Nephron progenitor cell (in vitro differentiated cells): ENCODE measurements at regions not wholly inside any gene's neighbourhood (a gene's known extent, or its start where the extent isn't known, plus 50 kb on each side); places are given as distances from the start of the nearest gene placed in this dataset.
A peak's percentile ranks its signal among the peaks of the same experiment; 100 is the strongest.
"Not testable (repeated sequence)": the region's sequence is repeated elsewhere in the genome, so short reads cannot be mapped to it uniquely, and the experiment has no call there.

Source experiments
- DNase-seq: peaks from one replicate; pipeline ENCODE4 v3.0.0; 2021
- H3K27ac Mint-ChIP-seq: 2 replicates; pipeline ENCODE4 v1.8.0; 2021; ENCODE audit warnings: mild to moderate bottlenecking, moderate library complexity, mixed read lengths
- H3K27me3 Mint-ChIP-seq: 2 replicates; pipeline ENCODE4 v1.8.0; 2021; ENCODE audit warnings: mild to moderate bottlenecking, low read depth, mixed read lengths; ENCODE audit not compliant: poor library complexity
- H3K36me3 Mint-ChIP-seq: 2 replicates; pipeline ENCODE4 v1.8.0; 2021; ENCODE audit warnings: low read depth, mixed read lengths
- H3K4me1 Mint-ChIP-seq: 2 replicates; pipeline ENCODE4 v1.8.0; 2021; ENCODE audit warnings: mixed read lengths
- H3K4me3 Mint-ChIP-seq: 2 replicates; pipeline ENCODE4 v1.8.0; 2021; ENCODE audit warnings: mild to moderate bottlenecking, moderate library complexity, mixed read lengths
- H3K9me3 Mint-ChIP-seq: 2 replicates; pipeline ENCODE4 v1.8.0; 2021; ENCODE audit warnings: mild to moderate bottlenecking, moderate library complexity, mixed read lengths
- CTCF ChIP-seq: fragments of 200-600 bp; sonication (generic); IDR thresholded peaks from 2 replicates; pipeline ENCODE4 v1.5.0; 2021; ENCODE audit warnings: antibody characterized with exemption

GRCh38 chr5:164324239-164324638 is 818.8 kb downstream of the MAT2B start:
- H3K27ac Mint-ChIP-seq, result no peak overlapping the region
- H3K4me1 Mint-ChIP-seq, result no peaks in the 10 kb centered on the region
- H3K9me3 Mint-ChIP-seq, result peaks cover 29% of the 10 kb centered on the region
- H3K36me3 Mint-ChIP-seq, result no peaks in the 10 kb centered on the region
- no peak for TF ChIP-seq CTCF
- H3K4me3 Mint-ChIP-seq, result no peak overlapping the region
- peaks cover 3% of the 10 kb centered on the region for H3K27me3 Mint-ChIP-seq
- DNase-seq, result no peak

GRCh38 chr5:164326219-164326618 is 820.8 kb downstream of the MAT2B start:
- no peak for DNase-seq
- TF ChIP-seq CTCF, result no peak
- no peaks in the 10 kb centered on the region for H3K4me1 Mint-ChIP-seq
- H3K36me3 Mint-ChIP-seq, result no peaks in the 10 kb centered on the region
- H3K27ac Mint-ChIP-seq, result no peak overlapping the region
- H3K27me3 Mint-ChIP-seq, result peaks cover 5% of the 10 kb centered on the region
- peaks cover 29% of the 10 kb centered on the region for H3K9me3 Mint-ChIP-seq
- no peak overlapping the region for H3K4me3 Mint-ChIP-seq

GRCh38 chr5:164327166-164327565 is 821.7 kb downstream of the MAT2B start:
- not testable (repeated sequence) for H3K36me3 Mint-ChIP-seq, H3K27me3 Mint-ChIP-seq, H3K27ac Mint-ChIP-seq, H3K4me1 Mint-ChIP-seq, H3K4me3 Mint-ChIP-seq
- peak; percentile 19 for DNase-seq
- peaks cover 29% of the 10 kb centered on the region for H3K9me3 Mint-ChIP-seq

GRCh38 chr5:164332349-164333196 is 827.2 kb downstream of the MAT2B start:
- H3K27me3 Mint-ChIP-seq, result peaks cover 2% of the 10 kb centered on the region
- TF ChIP-seq CTCF, result no peak

GRCh38 chr5:164335837-164336236 is 830.4 kb downstream of the MAT2B start:
- no peak for TF ChIP-seq CTCF
- Mint-ChIP-seq H3K27me3 (no peaks in the 10 kb centered on the region), H3K27ac (no peak overlapping the region), H3K36me3 (no peaks in the 10 kb centered on the region), H3K4me3 (no peak overlapping the region), H3K9me3 (no peaks in the 10 kb centered on the region), H3K4me1 (peaks cover under 1% of the 10 kb centered on the region)
- DNase-seq, result no peak

More at GRCh38 chr5:164332349-164333196, 827.2 kb downstream of the MAT2B start:
- Mint-ChIP-seq H3K9me3 (peaks cover 4% of the 10 kb centered on the region), H3K4me1 (no peaks in the 10 kb centered on the region), H3K36me3 (no peaks in the 10 kb centered on the region), H3K4me3 (no peak overlapping the region), H3K27ac (no peak overlapping the region)
- DNase-seq, result no peak

- no peak overlapping the region for H3K27ac Mint-ChIP-seq
- TF ChIP-seq CTCF, result no peak
- H3K4me1 Mint-ChIP-seq, result peaks cover 5% of the 10 kb centered on the region
- no peak for DNase-seq
- H3K36me3 Mint-ChIP-seq, result no peaks in the 10 kb centered on the region
- H3K4me3 Mint-ChIP-seq, result no peak overlapping the region
- no peaks in the 10 kb centered on the region for H3K27me3 Mint-ChIP-seq
- H3K9me3 Mint-ChIP-seq, result no peaks in the 10 kb centered on the region
Observed at GRCh38 chr5:164336276-164336675, 830.9 kb downstream of the MAT2B start.
